Effector memory CD8-positive, alpha-beta T cell (primary cell): ENCODE measurements at regions not wholly inside any gene's neighbourhood (a gene's known extent, or its start where the extent isn't known, plus 50 kb on each side); places are given as distances from the start of the nearest gene placed in this dataset.

Experiments
- ATAC-seq: fragments of 150-1000 bp; cut with Tn5 transposase; replicated peaks from 2 replicates; pipeline ENCODE4 v1.10.0; 2021; ENCODE audit warnings: mild to moderate bottlenecking, moderate library complexity
- DNase-seq, 3 experiments: peaks; one replicate each; pipeline ENCODE4 v3.0.0; 2021
- H3K27ac Mint-ChIP-seq, 2 donors: one replicate each; pipeline ENCODE4 v1.8.0; 2022; ENCODE audit warnings: mild to moderate bottlenecking in 2 of 2, mixed read lengths in 2 of 2, moderate library complexity in 2 of 2
- H3K27me3 Mint-ChIP-seq, 2 donors: one replicate each; pipeline ENCODE4 v1.8.0; 2022; ENCODE audit warnings: mixed read lengths in 2 of 2
- H3K36me3 Mint-ChIP-seq: one replicate; pipeline ENCODE4 v1.8.0; 2022; ENCODE audit warnings: mild to moderate bottlenecking, moderate library complexity, mixed read lengths; ENCODE audit not compliant: insufficient read depth
- H3K4me1 Mint-ChIP-seq, 2 donors: one replicate each; pipeline ENCODE4 v1.8.0; 2022; ENCODE audit warnings: low read depth in 2 of 2, mixed read lengths in 2 of 2
- H3K4me3 Mint-ChIP-seq, 2 donors: one replicate each; pipeline ENCODE4 v1.8.0; 2022; ENCODE audit warnings: mild to moderate bottlenecking in 2 of 2, mixed read lengths in 2 of 2, moderate library complexity in 2 of 2
- H3K9me3 Mint-ChIP-seq, 2 donors: one replicate each; pipeline ENCODE4 v1.8.0; 2022; ENCODE audit warnings: mixed read lengths in 2 of 2

DNA sequence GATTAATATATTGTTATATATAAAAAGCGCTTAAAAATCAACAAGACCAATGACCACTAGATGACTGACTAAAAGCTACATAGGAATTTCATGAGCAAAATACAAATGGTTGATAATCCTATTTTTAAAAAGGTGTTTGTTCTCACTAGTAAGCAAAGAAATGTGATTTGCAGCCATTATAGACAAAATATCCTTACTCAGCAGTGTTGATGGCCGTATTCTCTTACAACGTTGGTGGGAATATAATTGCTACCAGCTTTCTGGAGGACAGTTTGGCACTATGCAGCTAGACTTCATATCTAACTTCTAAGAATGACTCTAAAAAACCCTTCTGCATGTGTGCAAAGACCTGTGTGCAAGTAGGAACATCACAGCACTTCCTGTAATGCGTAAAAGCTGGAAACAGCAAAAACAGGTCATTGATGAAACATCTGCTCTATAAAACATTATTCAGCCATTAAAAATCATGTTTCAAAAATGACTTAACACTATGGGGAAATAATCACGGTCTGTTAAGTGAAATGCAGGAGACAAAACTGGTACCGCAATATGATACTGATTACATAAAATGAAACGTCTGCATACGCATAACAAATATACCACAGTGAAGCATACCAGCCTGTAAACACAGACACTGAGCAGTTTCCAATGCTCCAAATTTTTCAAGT is 70.1 kb upstream of the LINC01488 start:
- Mint-ChIP-seq H3K27me3 (peaks cover 14 to 47% of the 10 kb centered on the region in 2 donors), H3K9me3 (no peaks in the 10 kb centered on the region), H3K4me3 (no peak overlapping the region), H3K4me1 (peaks cover 5 to 7% of the 10 kb centered on the region in 2 donors), H3K27ac (no peak overlapping the region), H3K36me3 (no peaks in the 10 kb centered on the region)
- ATAC-seq, result no peak
- DNase-seq, result no peak

DNA sequence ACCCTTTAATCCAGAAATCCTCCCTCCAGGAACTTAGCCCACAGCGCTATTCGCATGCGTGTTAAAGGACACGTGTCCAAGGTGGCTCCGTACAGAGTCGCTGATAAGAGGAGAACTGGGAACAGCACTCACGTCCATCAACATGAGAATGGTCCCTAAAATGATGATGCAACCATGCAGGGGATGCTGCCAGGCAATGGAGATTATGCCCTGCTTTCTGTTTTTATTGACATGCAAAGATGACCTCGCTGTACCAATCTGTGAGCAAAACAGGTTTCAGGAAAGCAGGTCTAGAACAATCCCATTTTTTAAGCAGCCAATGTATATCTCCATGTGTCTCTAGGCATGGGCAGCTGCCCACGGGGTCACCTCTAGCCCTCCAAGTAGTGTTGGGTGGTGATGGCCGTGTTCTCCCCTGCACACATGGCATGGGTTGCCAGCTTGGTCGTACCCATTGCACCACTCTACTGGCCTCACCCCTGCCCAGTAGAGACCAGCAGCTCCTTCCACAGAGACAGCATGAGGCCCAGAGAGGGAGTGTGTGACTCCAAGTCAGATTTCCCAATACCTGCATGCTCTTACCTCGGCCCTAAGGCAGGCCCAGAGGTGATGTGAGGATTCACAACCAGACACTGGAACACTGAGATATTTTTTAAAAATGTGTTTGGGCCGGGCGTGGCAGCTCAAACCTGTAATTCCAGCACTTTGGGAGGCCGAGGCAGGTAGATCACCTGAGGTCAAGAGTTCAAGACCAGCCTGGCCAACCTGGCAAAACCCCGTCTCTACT is 68.3 kb upstream of the LINC01488 start:
- H3K4me3 Mint-ChIP-seq, result no peak overlapping the region
- H3K4me1 Mint-ChIP-seq, result peaks cover 5 to 7% of the 10 kb centered on the region in 2 donors
- no peaks in the 10 kb centered on the region for H3K9me3 Mint-ChIP-seq
- no peak for ATAC-seq
- H3K27me3 Mint-ChIP-seq, result peaks cover 11 to 43% of the 10 kb centered on the region in 2 donors
- no peak for DNase-seq
- no peak overlapping the region for H3K27ac Mint-ChIP-seq
- H3K36me3 Mint-ChIP-seq, result no peaks in the 10 kb centered on the region

DNA sequence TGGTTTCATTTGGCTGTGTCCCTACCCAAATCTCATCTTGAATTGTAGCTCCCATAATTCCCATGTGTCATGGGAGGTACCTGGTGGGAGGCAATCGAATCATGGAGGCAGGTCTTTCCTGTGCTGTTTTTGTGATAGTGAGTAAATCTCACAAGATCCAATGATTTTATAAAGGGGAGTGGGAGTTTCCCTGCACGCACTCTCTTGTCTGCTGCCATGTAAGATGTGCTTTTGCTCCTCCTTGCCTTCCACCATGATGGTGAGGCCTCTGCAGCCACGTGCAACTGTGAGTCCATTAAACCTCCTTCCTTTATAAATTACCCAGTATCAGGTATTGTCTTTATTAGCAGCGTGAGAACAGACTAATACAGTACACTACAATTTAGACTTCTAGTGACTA is 67.5 kb upstream of the LINC01488 start:
- H3K36me3 Mint-ChIP-seq, result no peaks in the 10 kb centered on the region

DNA sequence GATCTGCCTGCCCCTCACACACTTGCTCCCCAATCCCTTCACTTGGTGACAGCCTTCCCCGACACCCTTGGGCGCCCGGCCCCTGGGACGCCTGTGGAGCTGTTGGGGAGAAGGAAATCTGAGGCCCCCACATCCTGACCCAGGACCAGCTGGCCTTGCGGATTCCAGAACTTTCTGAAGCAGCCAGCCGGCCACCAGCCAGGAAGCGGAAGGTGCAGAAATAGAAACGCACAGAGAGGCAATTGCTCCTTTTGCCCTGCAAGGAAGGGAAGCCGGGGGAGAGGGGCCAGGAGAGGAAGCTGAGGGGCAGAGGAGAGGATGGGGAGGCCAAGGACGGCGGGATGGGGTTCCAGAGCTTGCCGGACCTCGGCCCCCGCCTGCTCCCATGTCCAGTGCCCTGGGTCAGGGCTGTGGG is 66.7 kb upstream of the LINC01488 start:
- Mint-ChIP-seq H3K9me3 (no peaks in the 10 kb centered on the region), H3K36me3 (no peaks in the 10 kb centered on the region), H3K4me3 (no peak overlapping the region), H3K27me3 (peaks cover 4 to 27% of the 10 kb centered on the region in 2 donors), H3K27ac (no peak overlapping the region), H3K4me1 (peaks cover 3 to 6% of the 10 kb centered on the region in 2 donors)
- no peak for DNase-seq
- no peak for ATAC-seq

More for the DNA sequence above, 67.5 kb upstream of the LINC01488 start:
- no peak overlapping the region for H3K4me3 Mint-ChIP-seq
- DNase-seq, result no peak
- peaks cover 6 to 35% of the 10 kb centered on the region in 2 donors for H3K27me3 Mint-ChIP-seq
- ATAC-seq, result no peak
- peaks cover 5 to 7% of the 10 kb centered on the region in 2 donors for H3K4me1 Mint-ChIP-seq
- H3K9me3 Mint-ChIP-seq, result no peaks in the 10 kb centered on the region
- H3K27ac Mint-ChIP-seq, result no peak overlapping the region

DNA sequence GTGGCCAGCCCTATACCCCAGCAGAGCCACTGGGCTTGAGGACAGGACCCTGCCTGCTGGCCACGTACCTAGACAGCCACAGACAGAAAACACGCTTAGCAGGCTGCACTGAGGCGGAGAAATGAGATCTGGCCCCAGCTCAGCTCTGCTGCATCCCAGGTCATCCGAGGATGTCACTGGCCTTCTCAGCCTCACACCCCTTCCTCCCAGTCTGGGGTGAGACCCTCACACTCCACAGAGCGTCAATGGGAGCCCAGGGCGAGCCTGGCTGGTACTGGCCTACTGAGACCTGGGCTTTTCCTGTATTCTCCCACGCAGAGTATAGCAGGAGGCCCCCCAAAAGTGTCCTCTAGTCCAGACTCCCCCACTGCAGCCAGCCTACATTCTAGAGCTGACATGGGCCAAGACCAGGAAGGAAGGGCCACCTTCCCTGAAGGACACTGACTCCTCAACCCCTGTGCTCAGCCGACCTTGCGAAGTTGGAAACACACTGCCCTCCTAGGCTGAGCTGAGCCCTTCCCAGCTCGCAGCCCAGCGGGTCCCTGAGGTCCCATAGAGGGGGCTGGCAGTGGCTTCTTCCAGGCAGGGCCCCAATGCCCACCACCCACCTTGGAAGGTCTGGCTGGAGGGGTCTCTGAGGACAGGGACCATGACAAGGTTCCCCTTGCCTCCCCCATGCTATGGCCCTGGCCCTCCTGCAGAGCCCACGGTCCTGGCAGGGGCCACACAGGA is 65.9 kb upstream of the LINC01488 start:
- DNase-seq (no peak), ATAC-seq (no peak)
- H3K9me3 Mint-ChIP-seq, result no peaks in the 10 kb centered on the region
- H3K4me1 Mint-ChIP-seq, result peaks cover 0 to 3% of the 10 kb centered on the region in 2 donors
- no peak overlapping the region for H3K27ac Mint-ChIP-seq
- H3K27me3 Mint-ChIP-seq, result peaks cover 0 to 19% of the 10 kb centered on the region in 2 donors
- H3K36me3 Mint-ChIP-seq, result no peaks in the 10 kb centered on the region
- H3K4me3 Mint-ChIP-seq, result no peak overlapping the region

DNA sequence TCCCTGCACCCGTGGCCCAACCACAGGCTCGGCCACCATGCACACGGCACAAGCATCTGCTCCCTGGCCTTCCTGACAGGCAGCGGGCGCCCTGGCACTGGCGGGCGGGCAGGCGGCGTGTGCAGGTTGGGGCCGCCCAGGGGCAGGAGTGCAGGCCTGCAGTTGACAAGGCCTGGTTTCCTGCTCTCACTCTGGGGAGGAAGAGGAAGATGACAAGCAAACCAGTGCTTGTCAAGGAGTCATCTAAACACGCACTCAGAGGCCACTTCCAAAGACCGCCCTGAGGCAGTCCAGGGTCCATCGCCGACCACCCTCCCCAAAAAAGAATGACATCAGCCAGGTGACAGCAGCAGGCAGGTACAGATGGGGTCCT is 65.3 kb upstream of the LINC01488 start:
- ATAC-seq (no peak), DNase-seq (no peak)
- no peak overlapping the region for H3K27ac Mint-ChIP-seq
- H3K4me1 Mint-ChIP-seq, result peaks cover 0 to 3% of the 10 kb centered on the region in 2 donors
- peaks cover 0 to 13% of the 10 kb centered on the region in 2 donors for H3K27me3 Mint-ChIP-seq
- H3K4me3 Mint-ChIP-seq, result no peak overlapping the region
- H3K9me3 Mint-ChIP-seq, result no peaks in the 10 kb centered on the region
- H3K36me3 Mint-ChIP-seq, result no peaks in the 10 kb centered on the region

DNA sequence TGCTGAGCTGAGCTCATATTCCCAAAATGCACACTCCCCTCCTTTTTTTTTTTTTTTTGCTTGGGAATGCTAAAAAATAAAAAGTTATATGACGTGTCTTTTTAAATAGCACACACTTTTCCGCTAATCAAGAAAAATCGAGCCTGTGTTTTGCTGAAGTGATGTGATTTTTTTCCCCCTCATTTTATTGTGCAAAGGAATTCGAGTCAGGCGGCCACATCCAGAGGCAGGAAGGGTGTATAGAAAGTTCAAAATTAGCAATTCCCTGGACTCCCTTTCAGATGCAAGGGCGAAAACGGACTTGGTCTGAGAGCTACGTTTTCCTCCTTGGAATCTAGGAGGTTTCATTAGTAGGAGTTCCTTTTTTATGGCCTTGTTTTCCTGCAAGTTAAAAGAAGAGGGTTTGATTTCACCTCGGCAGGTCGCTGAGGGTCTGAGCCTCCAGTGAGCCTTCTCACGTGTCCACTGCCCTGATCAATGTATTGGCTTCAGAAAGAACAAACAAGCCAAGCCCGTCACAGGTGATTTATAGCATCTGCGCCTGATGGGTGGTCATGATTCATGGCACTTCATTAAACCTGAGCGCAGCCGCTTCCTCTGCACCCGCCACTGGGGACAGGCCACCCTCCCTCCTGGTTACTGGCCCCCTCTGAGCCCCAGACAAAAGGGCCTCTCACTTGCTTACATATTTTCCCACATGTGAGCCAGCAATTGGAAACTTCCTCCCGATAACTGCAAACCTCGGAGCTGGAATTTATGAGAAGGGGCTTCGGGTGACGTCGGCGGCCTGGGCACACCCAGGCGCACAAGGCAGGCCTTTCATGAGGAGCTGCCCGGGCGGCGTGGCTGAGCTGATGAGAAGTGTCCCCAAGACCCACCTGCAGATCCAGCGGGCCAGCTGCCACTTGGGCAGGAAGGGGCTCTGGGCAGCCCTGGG is 64.4 kb upstream of the LINC01488 start:
- Mint-ChIP-seq H3K27me3 (peaks cover 0 to 7% of the 10 kb centered on the region in 2 donors), H3K4me3 (no peak overlapping the region), H3K9me3 (no peaks in the 10 kb centered on the region), H3K4me1 (peaks cover 0 to 3% of the 10 kb centered on the region in 2 donors), H3K27ac (no peak overlapping the region), H3K36me3 (no peaks in the 10 kb centered on the region)
- no peak for DNase-seq
- ATAC-seq, result no peak

DNA sequence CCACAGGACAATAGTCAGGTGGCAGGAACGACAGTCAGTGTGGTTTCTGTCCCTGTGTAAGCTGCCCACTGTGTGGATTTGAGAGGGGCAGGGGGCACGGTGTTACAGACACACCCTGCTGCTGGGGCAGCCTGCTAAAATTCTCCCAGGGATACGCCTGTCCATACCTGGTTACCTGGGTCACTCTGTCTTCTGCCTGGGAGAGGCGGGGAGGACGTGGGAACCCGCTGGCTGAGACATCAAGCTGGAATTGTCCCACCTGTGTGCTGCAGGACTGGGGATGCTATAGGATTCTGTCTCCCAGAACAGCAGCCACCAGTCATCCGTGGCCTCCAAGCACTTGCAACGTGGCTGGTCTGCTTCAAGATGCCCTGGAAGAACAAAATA is 63.8 kb upstream of the LINC01488 start:
- no peak overlapping the region for H3K27ac Mint-ChIP-seq

DNA sequence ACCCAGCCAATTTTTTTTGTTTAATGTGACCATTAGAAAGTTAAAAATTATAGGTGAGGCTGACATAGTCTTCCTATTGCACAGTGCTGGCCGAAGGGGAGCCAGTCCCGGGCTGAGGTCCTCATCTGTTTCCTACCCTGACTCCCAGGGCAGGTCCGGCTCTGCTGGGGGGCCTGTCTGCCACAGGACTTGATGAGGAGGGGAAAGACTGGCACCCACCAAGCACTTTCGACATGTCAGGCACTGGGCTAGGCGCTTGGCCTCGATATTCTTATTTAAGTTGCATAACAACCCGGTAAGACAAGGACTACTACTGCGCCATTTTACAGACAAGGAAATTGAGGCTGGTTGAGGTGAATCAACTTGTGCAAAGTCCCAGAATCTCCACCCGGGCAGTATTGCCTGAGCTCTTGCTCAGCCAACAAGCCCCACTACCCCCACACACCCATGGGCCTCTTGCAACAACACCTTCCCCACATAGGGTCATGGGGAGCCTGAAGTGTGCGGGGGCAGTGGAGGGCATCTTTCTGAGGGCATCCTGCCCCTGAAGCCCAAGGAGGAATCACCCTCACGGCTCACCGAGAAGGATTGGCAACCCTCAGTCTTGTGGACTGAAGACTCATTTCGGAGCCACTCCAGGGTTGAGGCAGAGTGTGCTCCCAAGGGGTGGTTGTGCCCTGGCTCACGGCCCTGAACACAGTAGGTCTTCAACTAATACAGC is 62.7 kb upstream of the LINC01488 start:
- H3K4me1 Mint-ChIP-seq, result peaks cover 0 to 3% of the 10 kb centered on the region in 2 donors
- no peak overlapping the region for H3K4me3 Mint-ChIP-seq
- ATAC-seq, result no peak
- H3K9me3 Mint-ChIP-seq, result no peaks in the 10 kb centered on the region
- DNase-seq, result no peak
- H3K27me3 Mint-ChIP-seq, result peaks cover 0 to 12% of the 10 kb centered on the region in 2 donors
- no peak overlapping the region for H3K27ac Mint-ChIP-seq
- no peaks in the 10 kb centered on the region for H3K36me3 Mint-ChIP-seq

More for the DNA sequence above, 63.8 kb upstream of the LINC01488 start:
- no peaks in the 10 kb centered on the region for H3K9me3 Mint-ChIP-seq
- H3K4me1 Mint-ChIP-seq, result peaks cover 0 to 3% of the 10 kb centered on the region in 2 donors
- DNase-seq, result no peak
- H3K27me3 Mint-ChIP-seq, result peaks cover 0 to 8% of the 10 kb centered on the region in 2 donors
- no peak overlapping the region for H3K4me3 Mint-ChIP-seq
- no peak for ATAC-seq
- no peaks in the 10 kb centered on the region for H3K36me3 Mint-ChIP-seq

DNA sequence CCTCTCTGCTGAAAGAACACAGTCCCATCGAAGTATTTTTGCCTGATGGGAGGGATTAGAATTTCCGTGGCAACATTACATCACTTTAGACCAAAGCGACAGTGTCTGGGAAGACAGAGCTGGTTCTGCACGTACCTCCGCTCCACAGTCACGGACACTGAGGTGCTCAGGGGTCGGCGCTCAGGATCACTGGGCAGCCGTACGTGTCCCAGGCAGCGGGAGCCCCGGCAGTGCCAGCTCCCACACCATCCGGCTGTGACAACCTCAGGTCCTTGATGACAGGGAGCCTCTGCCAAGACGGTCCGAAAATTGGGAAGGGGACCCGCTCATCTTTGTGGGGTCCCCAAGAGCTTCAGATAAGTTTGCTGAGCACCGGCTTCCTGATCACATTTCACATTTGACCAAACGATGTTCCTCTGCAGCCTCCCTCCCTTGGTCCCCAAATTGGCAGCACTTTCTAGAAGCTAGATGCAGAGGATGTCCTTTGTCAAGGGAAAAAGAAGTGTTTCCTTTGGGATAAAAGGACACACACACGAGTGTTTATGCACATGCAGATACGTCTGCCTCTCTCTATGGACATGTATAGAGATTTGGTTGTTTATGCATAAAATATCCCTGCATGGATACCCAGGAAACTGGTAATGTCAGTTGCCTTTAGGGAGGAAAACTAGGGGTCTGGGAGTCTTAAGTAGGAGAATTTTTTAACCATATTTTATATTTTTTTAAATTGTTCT is 61.6 kb upstream of the LINC01488 start:
- ATAC-seq (no peak), DNase-seq (no peak)
- no peaks in the 10 kb centered on the region for H3K4me1 Mint-ChIP-seq
- peaks cover 0 to 13% of the 10 kb centered on the region in 2 donors for H3K27me3 Mint-ChIP-seq
- H3K36me3 Mint-ChIP-seq, result no peaks in the 10 kb centered on the region
- peaks cover 0 to 6% of the 10 kb centered on the region in 2 donors for H3K9me3 Mint-ChIP-seq
- H3K27ac Mint-ChIP-seq, result no peak overlapping the region
- H3K4me3 Mint-ChIP-seq, result no peak overlapping the region

DNA sequence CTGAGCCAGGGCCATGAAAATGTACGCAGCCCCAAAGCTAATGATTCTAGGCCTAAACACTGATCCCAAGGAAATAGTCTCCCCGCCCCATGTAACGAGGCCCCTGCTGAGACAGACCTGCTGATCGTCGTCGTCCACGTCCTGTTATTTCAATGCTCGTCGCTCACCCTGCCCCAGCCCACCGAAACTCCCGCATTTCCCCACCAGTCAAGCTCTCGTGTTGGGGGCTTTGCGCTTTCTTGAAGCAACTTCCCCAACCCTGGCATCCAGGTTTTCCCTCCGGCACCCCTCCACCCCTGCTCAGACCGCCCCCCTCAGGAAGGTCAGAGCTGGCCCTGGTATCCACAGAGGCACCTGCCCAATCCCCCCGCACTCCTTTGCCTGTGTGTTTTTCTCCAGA is 58.8 kb upstream of the LINC01488 start:
- no peak overlapping the region for H3K4me3 Mint-ChIP-seq
- H3K9me3 Mint-ChIP-seq, result peaks cover 0 to 6% of the 10 kb centered on the region in 2 donors
- H3K36me3 Mint-ChIP-seq, result no peaks in the 10 kb centered on the region
- ATAC-seq (no peak), DNase-seq (no peak)
- peaks cover 0 to 17% of the 10 kb centered on the region in 2 donors for H3K27me3 Mint-ChIP-seq
- H3K4me1 Mint-ChIP-seq, result peaks cover 8 to 10% of the 10 kb centered on the region in 2 donors
- H3K27ac Mint-ChIP-seq, result no peak overlapping the region

DNA sequence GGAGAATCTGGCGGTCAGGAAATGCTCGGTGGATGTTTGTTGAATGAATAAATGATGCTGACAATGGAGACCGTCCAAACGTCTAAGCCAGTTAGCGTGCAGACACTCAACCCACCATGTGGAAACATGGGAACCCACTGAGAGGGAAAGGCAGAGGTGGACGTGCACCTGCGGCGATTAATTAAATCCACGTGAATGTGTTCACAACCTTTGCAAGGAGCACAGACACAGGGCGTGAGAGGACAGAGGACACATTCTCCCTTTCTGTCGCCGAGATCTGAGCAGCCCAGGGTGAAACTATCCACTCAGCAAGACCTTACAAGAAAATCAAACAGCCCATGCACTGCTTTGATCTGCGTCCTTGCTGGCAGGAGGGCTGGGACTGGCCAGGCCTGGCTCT is 58.3 kb upstream of the LINC01488 start:
- DNase-seq (no peak), ATAC-seq (no peak)
- Mint-ChIP-seq H3K9me3 (peaks cover 0 to 6% of the 10 kb centered on the region in 2 donors), H3K27me3 (peaks cover 0 to 19% of the 10 kb centered on the region in 2 donors), H3K36me3 (no peaks in the 10 kb centered on the region), H3K4me3 (no peak overlapping the region), H3K27ac (no peak overlapping the region), H3K4me1 (peaks cover 8 to 10% of the 10 kb centered on the region in 2 donors)
